Lung (tissue), 11 donors: ENCODE measurements at regions not wholly inside any gene's neighbourhood (a gene's known extent, or its start where the extent isn't known, plus 50 kb on each side); places are given as distances from the start of the nearest gene placed in this dataset.

ENCODE experiments used
- ATAC-seq: fragments of 200-7000 bp; cut with Tn5 transposase; one replicate; pipeline ENCODE4 v1.9.1; 2020; ENCODE audit warnings: moderate number of reproducible peaks; ENCODE audit not compliant: insufficient read depth, low FRiP score
- DNase-seq, 3 donors: peaks; one replicate each; pipeline ENCODE4 v3.0.0-alpha.2; 2013 to 2017
- H3K27ac ChIP-seq, 2 donors: one replicate each; pipeline ENCODE4 v1.5.1; 2013; ENCODE audit warnings: mild to moderate bottlenecking in 2 of 2, moderate library complexity in 2 of 2, control low read depth in 1 of 2, inconsistent platforms in 1 of 2, low read depth in 1 of 2, low read length in 1 of 2
- H3K27me3 ChIP-seq, 3 donors: one replicate each; pipeline ENCODE4 v1.5.1; 2013; ENCODE audit warnings: low read length in 2 of 3; ENCODE audit not compliant: control insufficient read depth in 3 of 3, insufficient read depth in 3 of 3
- H3K36me3 ChIP-seq, 4 donors: one replicate each; pipeline ENCODE4 v1.5.1; 2013; ENCODE audit warnings: low read length in 4 of 4, mild to moderate bottlenecking in 1 of 4, moderate library complexity in 1 of 4; ENCODE audit not compliant: control insufficient read depth in 4 of 4, insufficient read depth in 4 of 4
- H3K4me1 ChIP-seq, 5 donors: one replicate each; pipeline ENCODE4 v1.5.1; 2013; ENCODE audit warnings: low read length in 5 of 5, mild to moderate bottlenecking in 2 of 5, moderate library complexity in 1 of 5; ENCODE audit not compliant: control insufficient read depth in 5 of 5, insufficient read depth in 5 of 5
- H3K4me3 ChIP-seq: one replicate; pipeline ENCODE4 v1.5.1; 2013; ENCODE audit warnings: mild to moderate bottlenecking, control low read depth, moderate library complexity
- H3K9ac ChIP-seq, 2 donors: one replicate each; pipeline ENCODE4 v1.5.1; 2013; ENCODE audit warnings: low read length in 2 of 2, control low read depth in 1 of 2; ENCODE audit not compliant: insufficient read depth in 1 of 2
- H3K9me3 ChIP-seq, 4 donors: one replicate each; pipeline ENCODE4 v1.5.1; 2013; ENCODE audit warnings: low read length in 3 of 4, mild to moderate bottlenecking in 1 of 4, moderate library complexity in 1 of 4; ENCODE audit not compliant: control insufficient read depth in 4 of 4, insufficient read depth in 3 of 4
- WGBS, 2 donors: extraction: QIAGEN DNeasy Blood & Tissue Kit; methylation state at CpG; one replicate each; pipeline ENCODE4 v1.1.7; 2013; 5-methylcytosine and 5-hydroxymethylcytosine counted together
- TF ChIP-seq, protein P1 (sequence below): IDR thresholded peaks from 2 replicates; pipeline ENCODE4 v1.5.1; 2012; ENCODE audit warnings: mild to moderate bottlenecking; ENCODE audit errors: control extremely low read depth, extremely low read depth
- donor health status: control.
- donor health status: control.
- donor health status: Bipolar disorder and iron deficiency.
- donor health status: healthy.
- donor health status: DM: yes; HTN: yes; CAD: no.

DNA sequence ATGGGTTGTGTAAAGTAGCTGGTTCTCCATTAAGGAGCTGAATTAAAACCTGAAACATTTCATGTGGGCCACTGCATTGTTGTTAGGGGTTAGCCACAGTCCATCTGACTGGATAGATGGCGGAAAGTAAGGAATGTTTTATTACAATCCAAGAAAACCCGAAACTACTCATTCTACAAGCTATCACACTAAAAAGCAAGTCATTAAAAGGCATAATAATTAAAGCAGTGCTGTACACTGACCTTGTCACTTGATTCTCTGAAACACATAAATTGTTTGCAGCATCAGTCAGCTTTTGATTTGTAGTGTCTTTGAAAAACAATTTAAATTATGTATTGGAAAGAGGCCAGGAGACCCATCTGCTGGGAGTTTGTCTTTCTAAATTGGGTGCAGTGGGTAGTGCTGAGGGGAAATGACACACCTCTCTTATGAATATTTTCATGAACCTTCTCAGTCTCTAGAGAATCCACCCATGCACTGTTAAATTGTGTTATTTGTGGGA is 75.7 kb upstream of the ANK2 start:
- Histone ChIP-seq H3K9me3 (no peaks in the 10 kb centered on the region), H3K4me3 (no peak overlapping the region), H3K27me3 (no peaks in the 10 kb centered on the region), H3K4me1 (no peaks in the 10 kb centered on the region), H3K36me3 (no peaks in the 10 kb centered on the region), H3K27ac (no peak overlapping the region), H3K9ac (no peak overlapping the region)
- 83 to 86% methylated on average over 2 of the region's 2 CpGs for WGBS, 2 donors
- no peak for ATAC-seq
- TF ChIP-seq, protein P1, sequence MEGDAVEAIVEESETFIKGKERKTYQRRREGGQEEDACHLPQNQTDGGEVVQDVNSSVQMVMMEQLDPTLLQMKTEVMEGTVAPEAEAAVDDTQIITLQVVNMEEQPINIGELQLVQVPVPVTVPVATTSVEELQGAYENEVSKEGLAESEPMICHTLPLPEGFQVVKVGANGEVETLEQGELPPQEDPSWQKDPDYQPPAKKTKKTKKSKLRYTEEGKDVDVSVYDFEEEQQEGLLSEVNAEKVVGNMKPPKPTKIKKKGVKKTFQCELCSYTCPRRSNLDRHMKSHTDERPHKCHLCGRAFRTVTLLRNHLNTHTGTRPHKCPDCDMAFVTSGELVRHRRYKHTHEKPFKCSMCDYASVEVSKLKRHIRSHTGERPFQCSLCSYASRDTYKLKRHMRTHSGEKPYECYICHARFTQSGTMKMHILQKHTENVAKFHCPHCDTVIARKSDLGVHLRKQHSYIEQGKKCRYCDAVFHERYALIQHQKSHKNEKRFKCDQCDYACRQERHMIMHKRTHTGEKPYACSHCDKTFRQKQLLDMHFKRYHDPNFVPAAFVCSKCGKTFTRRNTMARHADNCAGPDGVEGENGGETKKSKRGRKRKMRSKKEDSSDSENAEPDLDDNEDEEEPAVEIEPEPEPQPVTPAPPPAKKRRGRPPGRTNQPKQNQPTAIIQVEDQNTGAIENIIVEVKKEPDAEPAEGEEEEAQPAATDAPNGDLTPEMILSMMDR, result no peak
- DNase-seq, result no peak

DNA sequence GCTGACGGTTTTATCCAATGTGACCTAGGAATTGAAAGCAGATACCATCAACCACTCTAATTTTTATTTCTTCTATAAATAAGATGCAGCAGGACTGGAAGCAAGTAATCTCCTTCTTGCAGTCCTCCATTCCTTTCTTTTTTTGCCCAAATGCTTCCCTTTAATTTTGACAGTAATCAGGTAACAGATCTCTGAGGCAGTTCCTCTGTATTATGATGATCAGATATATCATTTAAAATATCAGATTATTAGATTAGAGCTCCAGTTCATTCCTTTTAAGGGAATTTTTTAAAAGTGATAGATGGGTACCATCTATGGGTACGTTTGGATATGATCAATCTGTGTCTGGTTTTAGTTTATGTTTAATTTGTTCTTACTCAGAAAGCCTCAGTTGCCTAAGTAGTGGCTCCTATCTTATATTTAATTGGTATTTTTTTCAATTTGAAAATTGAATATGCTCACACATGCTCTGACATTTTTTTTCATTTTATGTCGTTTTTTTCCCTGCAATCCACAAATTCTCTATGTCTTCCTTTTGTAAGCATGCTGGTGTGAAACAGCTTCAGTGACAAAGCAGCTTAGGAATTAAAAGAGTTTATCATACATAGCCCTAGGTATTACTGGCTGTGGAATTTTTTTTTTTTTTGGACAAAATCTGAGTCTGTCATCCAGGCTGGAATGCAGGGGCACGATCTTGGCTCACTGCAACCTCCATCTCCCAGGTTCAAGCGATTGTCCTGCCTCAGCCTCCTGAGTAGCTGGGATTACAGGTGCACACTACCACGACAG is 73.7 kb upstream of the ANK2 start:
- no peak overlapping the region for H3K9ac ChIP-seq
- ATAC-seq (no peak), DNase-seq (no peak)
- WGBS, 2 donors, result 70 to 74% methylated on average over 6 of the region's 6 CpGs
- no peaks in the 10 kb centered on the region for H3K27me3 ChIP-seq
- H3K4me3 ChIP-seq, result no peak overlapping the region
- H3K36me3 ChIP-seq, result no peaks in the 10 kb centered on the region
- H3K4me1 ChIP-seq, result no peaks in the 10 kb centered on the region
- H3K27ac ChIP-seq, result no peak overlapping the region
- no peaks in the 10 kb centered on the region for H3K9me3 ChIP-seq
- TF ChIP-seq, protein P1, result no peak

DNA sequence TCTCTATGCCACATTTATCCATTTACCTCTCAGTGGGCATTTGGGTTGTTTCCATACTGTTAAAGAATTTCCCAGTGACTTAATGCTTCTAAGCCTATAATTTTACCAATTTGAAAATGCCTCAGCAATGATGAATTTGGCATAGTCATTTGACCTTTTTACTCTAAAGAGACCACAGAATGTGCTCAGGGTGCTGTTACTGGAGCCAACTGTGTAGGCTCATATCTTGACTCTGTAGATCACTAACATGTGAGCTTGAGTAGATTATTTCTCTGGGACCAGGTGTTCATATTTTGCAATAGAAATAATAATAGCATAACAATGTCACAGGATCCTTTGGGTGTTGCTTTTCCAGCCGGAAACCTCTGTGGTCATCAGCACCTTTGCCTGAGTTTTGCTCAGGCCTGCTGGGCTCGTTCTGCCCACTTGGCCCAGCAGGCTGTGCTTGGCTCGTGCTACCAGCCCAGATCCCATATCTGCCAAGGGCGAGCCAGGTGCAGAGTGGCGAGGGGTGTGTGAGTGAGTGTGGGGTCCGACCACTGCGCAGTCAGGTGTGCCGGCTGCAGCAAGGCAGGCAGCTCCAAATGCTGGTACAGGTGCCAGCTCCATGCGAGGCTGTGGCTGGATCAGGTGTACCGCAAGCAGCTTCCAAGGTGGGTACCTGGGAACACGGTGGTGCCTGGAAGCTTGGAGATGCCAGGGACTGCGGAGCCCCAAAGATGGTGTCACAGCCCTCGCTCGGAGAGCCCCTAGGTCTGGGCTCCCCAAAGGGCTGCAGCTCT is 70.6 kb upstream of the ANK2 start:
- 90 to 95% methylated on average over 14 of the region's 14 CpGs for WGBS, 2 donors
- Histone ChIP-seq H3K27me3 (no peaks in the 10 kb centered on the region), H3K4me3 (no peak overlapping the region), H3K9ac (no peak overlapping the region), H3K9me3 (no peaks in the 10 kb centered on the region), H3K27ac (no peak overlapping the region), H3K4me1 (peaks cover 0 to 5% (median 0%) of the 10 kb centered on the region in 5 donors), H3K36me3 (no peaks in the 10 kb centered on the region)
- ATAC-seq (no peak), DNase-seq (no peak)
- TF ChIP-seq, protein P1, result no peak
